T-helper 2 cell treated with Interferon-gamma antibody and Interleukin-4, amounts not matched to agents 5 μg/mL and 100 μg/mL, for 36 hours (primary cell): ENCODE measurements at regions not wholly inside any gene's neighbourhood (a gene's known extent, or its start where the extent isn't known, plus 50 kb on each side); places are given as distances from the start of the nearest gene placed in this dataset.

Experiments used
- DNase-seq: peaks from one replicate; pipeline ENCODE4 v3.0.0; 2021; ENCODE audit warnings: low spot score
- H3K27ac Mint-ChIP-seq: one replicate; pipeline ENCODE4 v1.8.0; 2021; ENCODE audit warnings: mild to moderate bottlenecking, mixed read lengths
- H3K27me3 Mint-ChIP-seq: one replicate; pipeline ENCODE4 v1.8.0; 2021; ENCODE audit warnings: low read depth, mixed read lengths
- H3K36me3 Mint-ChIP-seq: one replicate; pipeline ENCODE4 v1.8.0; 2021; ENCODE audit warnings: low read depth, mixed read lengths
- H3K4me1 Mint-ChIP-seq: one replicate; pipeline ENCODE4 v1.8.0; 2021; ENCODE audit warnings: low read depth, mixed read lengths
- H3K4me3 Mint-ChIP-seq: one replicate; pipeline ENCODE4 v1.8.0; 2022; ENCODE audit warnings: mild to moderate bottlenecking, moderate library complexity, mixed read lengths
- H3K9me3 Mint-ChIP-seq: one replicate; pipeline ENCODE4 v1.8.0; 2021; ENCODE audit warnings: mixed read lengths

- Mint-ChIP-seq H3K4me3 (no peak overlapping the region), H3K27me3 (no peaks in the 10 kb centered on the region), H3K36me3 (no peaks in the 10 kb centered on the region), H3K4me1 (no peaks in the 10 kb centered on the region), H3K27ac (no peak overlapping the region), H3K9me3 (peaks cover 3% of the 10 kb centered on the region)
- no peak for DNase-seq
Observed at GRCh38 chr15:93432474-93432873, 343.5 kb upstream of the RGMA start.

- no peaks in the 10 kb centered on the region for H3K27me3 Mint-ChIP-seq
- no peak overlapping the region for H3K4me3 Mint-ChIP-seq
- no peaks in the 10 kb centered on the region for H3K4me1 Mint-ChIP-seq
- no peak overlapping the region for H3K27ac Mint-ChIP-seq
- no peak for DNase-seq
- H3K9me3 Mint-ChIP-seq, result peaks cover 3% of the 10 kb centered on the region
- H3K36me3 Mint-ChIP-seq, result no peaks in the 10 kb centered on the region
Observed at GRCh38 chr15:93428807-93429351, 339.9 kb upstream of the RGMA start.

GRCh38 chr15:93428150-93428549 lies 339.1 kb upstream of the RGMA start:
- Mint-ChIP-seq H3K27ac (no peak overlapping the region), H3K36me3 (no peaks in the 10 kb centered on the region), H3K4me3 (no peak overlapping the region), H3K4me1 (no peaks in the 10 kb centered on the region), H3K9me3 (peaks cover 2% of the 10 kb centered on the region), H3K27me3 (no peaks in the 10 kb centered on the region)
- DNase-seq, result no peak

GRCh38 chr15:93424131-93424530 lies 335.1 kb upstream of the RGMA start:
- no peaks in the 10 kb centered on the region for H3K9me3 Mint-ChIP-seq
- no peaks in the 10 kb centered on the region for H3K36me3 Mint-ChIP-seq
- H3K4me3 Mint-ChIP-seq, result no peak overlapping the region
- no peak for DNase-seq
- no peak overlapping the region for H3K27ac Mint-ChIP-seq
- H3K4me1 Mint-ChIP-seq, result no peaks in the 10 kb centered on the region
- no peaks in the 10 kb centered on the region for H3K27me3 Mint-ChIP-seq

- H3K36me3 Mint-ChIP-seq, result no peaks in the 10 kb centered on the region
- no peak overlapping the region for H3K27ac Mint-ChIP-seq
- H3K4me1 Mint-ChIP-seq, result no peaks in the 10 kb centered on the region
- no peak for DNase-seq
- H3K4me3 Mint-ChIP-seq, result no peak overlapping the region
- no peaks in the 10 kb centered on the region for H3K9me3 Mint-ChIP-seq
- H3K27me3 Mint-ChIP-seq, result no peaks in the 10 kb centered on the region
Observed at GRCh38 chr15:93422476-93422875, 333.5 kb upstream of the RGMA start.

- Mint-ChIP-seq H3K27me3 (no peaks in the 10 kb centered on the region), H3K36me3 (no peaks in the 10 kb centered on the region), H3K4me3 (no peak overlapping the region), H3K4me1 (no peaks in the 10 kb centered on the region), H3K27ac (no peak overlapping the region), H3K9me3 (no peaks in the 10 kb centered on the region)
- DNase-seq, result no peak
Observed at GRCh38 chr15:93420477-93420876, 331.5 kb upstream of the RGMA start.

GRCh38 chr15:93420050-93420452 lies 331.0 kb upstream of the RGMA start:
- Mint-ChIP-seq H3K4me3 (no peak overlapping the region), H3K27ac (no peak overlapping the region), H3K4me1 (no peaks in the 10 kb centered on the region), H3K9me3 (no peaks in the 10 kb centered on the region), H3K36me3 (no peaks in the 10 kb centered on the region), H3K27me3 (no peaks in the 10 kb centered on the region)
- no peak for DNase-seq

GRCh38 chr15:93418566-93418965 lies 329.6 kb upstream of the RGMA start:
- DNase-seq, result no peak
- no peaks in the 10 kb centered on the region for H3K9me3 Mint-ChIP-seq
- no peaks in the 10 kb centered on the region for H3K4me1 Mint-ChIP-seq
- H3K4me3 Mint-ChIP-seq, result no peak overlapping the region
- H3K27ac Mint-ChIP-seq, result no peak overlapping the region
- no peaks in the 10 kb centered on the region for H3K27me3 Mint-ChIP-seq
- no peaks in the 10 kb centered on the region for H3K36me3 Mint-ChIP-seq

- H3K27me3 Mint-ChIP-seq, result no peaks in the 10 kb centered on the region
- DNase-seq, result no peak
- H3K27ac Mint-ChIP-seq, result no peak overlapping the region
- no peaks in the 10 kb centered on the region for H3K36me3 Mint-ChIP-seq
- no peaks in the 10 kb centered on the region for H3K4me1 Mint-ChIP-seq
- H3K9me3 Mint-ChIP-seq, result no peaks in the 10 kb centered on the region
- no peak overlapping the region for H3K4me3 Mint-ChIP-seq
Observed at GRCh38 chr15:93417631-93418030, 328.6 kb upstream of the RGMA start.

GRCh38 chr15:93417156-93417555 lies 328.1 kb upstream of the RGMA start:
- no peaks in the 10 kb centered on the region for H3K36me3 Mint-ChIP-seq

GRCh38 chr15:93415576-93415975 lies 326.6 kb upstream of the RGMA start:
- Mint-ChIP-seq H3K4me1 (no peaks in the 10 kb centered on the region), H3K4me3 (no peak overlapping the region), H3K27me3 (no peaks in the 10 kb centered on the region), H3K9me3 (no peaks in the 10 kb centered on the region), H3K36me3 (no peaks in the 10 kb centered on the region), H3K27ac (no peak overlapping the region)
- DNase-seq, result no peak

More at GRCh38 chr15:93417156-93417555, 328.1 kb upstream of the RGMA start:
- Mint-ChIP-seq H3K9me3 (no peaks in the 10 kb centered on the region), H3K4me3 (no peak overlapping the region), H3K27me3 (no peaks in the 10 kb centered on the region), H3K27ac (no peak overlapping the region), H3K4me1 (no peaks in the 10 kb centered on the region)
- DNase-seq, result no peak

- Mint-ChIP-seq H3K27me3 (no peaks in the 10 kb centered on the region), H3K36me3 (no peaks in the 10 kb centered on the region), H3K4me1 (no peaks in the 10 kb centered on the region), H3K4me3 (no peak overlapping the region), H3K27ac (no peak overlapping the region), H3K9me3 (no peaks in the 10 kb centered on the region)
- no peak for DNase-seq
Observed at GRCh38 chr15:93414576-93415231, 325.7 kb upstream of the RGMA start.

GRCh38 chr15:93413745-93414144 lies 324.7 kb upstream of the RGMA start:
- H3K4me3 Mint-ChIP-seq, result no peak overlapping the region
- no peaks in the 10 kb centered on the region for H3K36me3 Mint-ChIP-seq
- no peak for DNase-seq
- no peaks in the 10 kb centered on the region for H3K9me3 Mint-ChIP-seq
- H3K4me1 Mint-ChIP-seq, result no peaks in the 10 kb centered on the region
- no peaks in the 10 kb centered on the region for H3K27me3 Mint-ChIP-seq
- H3K27ac Mint-ChIP-seq, result no peak overlapping the region

- Mint-ChIP-seq H3K27me3 (no peaks in the 10 kb centered on the region), H3K4me1 (no peaks in the 10 kb centered on the region), H3K36me3 (no peaks in the 10 kb centered on the region), H3K9me3 (no peaks in the 10 kb centered on the region), H3K4me3 (no peak overlapping the region), H3K27ac (no peak overlapping the region)
- DNase-seq, result no peak
Observed at GRCh38 chr15:93399121-93399520, 310.1 kb upstream of the RGMA start.

- Mint-ChIP-seq H3K36me3 (no peaks in the 10 kb centered on the region), H3K27me3 (no peaks in the 10 kb centered on the region), H3K4me3 (no peak overlapping the region), H3K27ac (no peak overlapping the region), H3K4me1 (no peaks in the 10 kb centered on the region), H3K9me3 (no peaks in the 10 kb centered on the region)
- no peak for DNase-seq
Observed at GRCh38 chr15:93389211-93389610, 300.2 kb upstream of the RGMA start.
